Nephron progenitor cell (in vitro differentiated cells): ENCODE measurements at regions not wholly inside any gene's neighbourhood (a gene's known extent, or its start where the extent isn't known, plus 50 kb on each side); places are given as distances from the start of the nearest gene placed in this dataset.

ENCODE experiments used
- DNase-seq: peaks from one replicate; pipeline ENCODE4 v3.0.0; 2021
- H3K27ac Mint-ChIP-seq: 2 replicates; pipeline ENCODE4 v1.8.0; 2021; ENCODE audit warnings: mild to moderate bottlenecking, moderate library complexity, mixed read lengths
- H3K27me3 Mint-ChIP-seq: 2 replicates; pipeline ENCODE4 v1.8.0; 2021; ENCODE audit warnings: mild to moderate bottlenecking, low read depth, mixed read lengths; ENCODE audit not compliant: poor library complexity
- H3K36me3 Mint-ChIP-seq: 2 replicates; pipeline ENCODE4 v1.8.0; 2021; ENCODE audit warnings: low read depth, mixed read lengths
- H3K4me1 Mint-ChIP-seq: 2 replicates; pipeline ENCODE4 v1.8.0; 2021; ENCODE audit warnings: mixed read lengths
- H3K4me3 Mint-ChIP-seq: 2 replicates; pipeline ENCODE4 v1.8.0; 2021; ENCODE audit warnings: mild to moderate bottlenecking, moderate library complexity, mixed read lengths
- H3K9me3 Mint-ChIP-seq: 2 replicates; pipeline ENCODE4 v1.8.0; 2021; ENCODE audit warnings: mild to moderate bottlenecking, moderate library complexity, mixed read lengths
- TF ChIP-seq, protein P1 (sequence below): fragments of 200-600 bp; sonication (generic); IDR thresholded peaks from 2 replicates; pipeline ENCODE4 v1.5.0; 2021; ENCODE audit warnings: antibody characterized with exemption

DNA sequence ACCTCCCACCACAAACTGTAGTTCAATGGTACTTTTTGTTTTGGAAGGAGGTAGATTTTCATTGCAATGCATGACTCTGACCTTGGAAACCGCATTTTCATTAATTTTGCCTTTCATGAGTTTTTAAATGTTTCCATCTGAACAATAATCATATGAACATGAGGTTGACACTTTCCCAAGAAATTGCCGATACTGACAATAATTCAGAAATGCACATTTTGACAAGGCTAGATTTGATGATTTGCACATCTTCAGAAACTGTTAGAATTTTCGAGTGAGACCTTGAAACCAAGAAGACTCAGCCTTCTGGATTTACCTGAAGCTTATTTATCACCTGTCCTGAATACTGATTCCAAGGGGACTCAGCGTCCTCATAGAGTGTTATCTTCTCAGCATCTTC is 93.8 kb upstream of the NTRK2 start:
- H3K4me3 Mint-ChIP-seq, result no peak overlapping the region

DNA sequence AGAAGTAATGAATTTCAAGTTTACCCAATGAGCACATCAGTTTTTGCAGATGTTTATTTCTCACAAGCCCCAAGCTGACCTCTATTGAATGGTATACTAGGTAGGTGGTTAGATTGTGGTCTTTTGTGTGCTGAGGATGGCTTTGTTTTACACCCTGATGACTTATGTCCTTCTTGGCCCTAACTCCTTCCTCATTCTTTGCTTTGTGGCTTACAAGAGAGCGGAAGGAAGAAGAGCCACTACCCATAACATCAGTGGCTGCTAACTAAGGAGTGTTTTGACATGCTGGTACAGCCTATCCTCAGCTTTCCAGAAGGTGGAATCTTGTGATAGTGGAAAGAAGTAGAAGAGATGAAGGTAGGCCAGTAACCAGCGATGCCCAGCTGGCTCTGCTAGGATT is 85.7 kb upstream of the NTRK2 start:
- Mint-ChIP-seq H3K4me3 (no peak overlapping the region), H3K9me3 (no peaks in the 10 kb centered on the region), H3K27ac (no peak overlapping the region), H3K4me1 (no peaks in the 10 kb centered on the region), H3K27me3 (peaks cover 3% of the 10 kb centered on the region), H3K36me3 (no peaks in the 10 kb centered on the region)
- no peak for DNase-seq
- TF ChIP-seq, protein P1, sequence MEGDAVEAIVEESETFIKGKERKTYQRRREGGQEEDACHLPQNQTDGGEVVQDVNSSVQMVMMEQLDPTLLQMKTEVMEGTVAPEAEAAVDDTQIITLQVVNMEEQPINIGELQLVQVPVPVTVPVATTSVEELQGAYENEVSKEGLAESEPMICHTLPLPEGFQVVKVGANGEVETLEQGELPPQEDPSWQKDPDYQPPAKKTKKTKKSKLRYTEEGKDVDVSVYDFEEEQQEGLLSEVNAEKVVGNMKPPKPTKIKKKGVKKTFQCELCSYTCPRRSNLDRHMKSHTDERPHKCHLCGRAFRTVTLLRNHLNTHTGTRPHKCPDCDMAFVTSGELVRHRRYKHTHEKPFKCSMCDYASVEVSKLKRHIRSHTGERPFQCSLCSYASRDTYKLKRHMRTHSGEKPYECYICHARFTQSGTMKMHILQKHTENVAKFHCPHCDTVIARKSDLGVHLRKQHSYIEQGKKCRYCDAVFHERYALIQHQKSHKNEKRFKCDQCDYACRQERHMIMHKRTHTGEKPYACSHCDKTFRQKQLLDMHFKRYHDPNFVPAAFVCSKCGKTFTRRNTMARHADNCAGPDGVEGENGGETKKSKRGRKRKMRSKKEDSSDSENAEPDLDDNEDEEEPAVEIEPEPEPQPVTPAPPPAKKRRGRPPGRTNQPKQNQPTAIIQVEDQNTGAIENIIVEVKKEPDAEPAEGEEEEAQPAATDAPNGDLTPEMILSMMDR, result no peak

More for the DNA sequence above, 93.8 kb upstream of the NTRK2 start:
- Mint-ChIP-seq H3K4me1 (peaks cover 2% of the 10 kb centered on the region), H3K36me3 (no peaks in the 10 kb centered on the region), H3K9me3 (peaks cover 8% of the 10 kb centered on the region), H3K27me3 (no peaks in the 10 kb centered on the region), H3K27ac (no peak overlapping the region)
- TF ChIP-seq, protein P1, result no peak
- no peak for DNase-seq

- Mint-ChIP-seq H3K4me3 (no peak overlapping the region), H3K27me3 (peaks cover 3% of the 10 kb centered on the region), H3K36me3 (no peaks in the 10 kb centered on the region), H3K27ac (no peak overlapping the region), H3K9me3 (no peaks in the 10 kb centered on the region), H3K4me1 (no peaks in the 10 kb centered on the region)
- no peak for DNase-seq
- TF ChIP-seq, protein P1, result no peak
Observed at GRCh38 chr9:84586662-84587061, 82.9 kb upstream of the NTRK2 start.

DNA sequence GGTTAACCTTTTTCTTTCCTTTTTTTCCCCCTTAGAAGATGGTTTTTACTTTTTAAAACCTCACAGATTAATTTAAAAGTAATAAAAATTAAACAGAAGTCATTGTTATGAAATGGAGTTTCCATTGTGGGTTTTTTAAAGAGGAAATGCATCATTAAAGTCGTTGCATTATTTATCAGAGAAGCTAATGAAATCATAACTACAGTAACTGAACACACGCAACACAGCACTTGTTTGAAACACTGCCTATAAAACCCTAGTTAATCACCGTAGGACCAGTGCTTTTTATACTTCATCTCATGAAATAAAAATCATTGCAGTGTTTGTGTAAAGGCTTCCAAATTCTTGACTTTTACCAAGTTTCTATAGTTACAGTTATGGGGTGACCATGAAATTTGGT is 82.4 kb upstream of the NTRK2 start:
- no peak for DNase-seq
- TF ChIP-seq, protein P1, result no peak
- Mint-ChIP-seq H3K4me3 (no peak overlapping the region), H3K36me3 (no peaks in the 10 kb centered on the region), H3K27ac (no peak overlapping the region), H3K4me1 (no peaks in the 10 kb centered on the region), H3K9me3 (no peaks in the 10 kb centered on the region), H3K27me3 (peaks cover 6% of the 10 kb centered on the region)

GRCh38 chr9:84589542-84589941 is 80.0 kb upstream of the NTRK2 start:
- peaks cover 6% of the 10 kb centered on the region for H3K27me3 Mint-ChIP-seq
- no peak overlapping the region for H3K27ac Mint-ChIP-seq
- TF ChIP-seq, protein P1, result no peak
- no peaks in the 10 kb centered on the region for H3K9me3 Mint-ChIP-seq
- no peaks in the 10 kb centered on the region for H3K4me1 Mint-ChIP-seq
- H3K4me3 Mint-ChIP-seq, result no peak overlapping the region
- no peaks in the 10 kb centered on the region for H3K36me3 Mint-ChIP-seq
- DNase-seq, result no peak

DNA sequence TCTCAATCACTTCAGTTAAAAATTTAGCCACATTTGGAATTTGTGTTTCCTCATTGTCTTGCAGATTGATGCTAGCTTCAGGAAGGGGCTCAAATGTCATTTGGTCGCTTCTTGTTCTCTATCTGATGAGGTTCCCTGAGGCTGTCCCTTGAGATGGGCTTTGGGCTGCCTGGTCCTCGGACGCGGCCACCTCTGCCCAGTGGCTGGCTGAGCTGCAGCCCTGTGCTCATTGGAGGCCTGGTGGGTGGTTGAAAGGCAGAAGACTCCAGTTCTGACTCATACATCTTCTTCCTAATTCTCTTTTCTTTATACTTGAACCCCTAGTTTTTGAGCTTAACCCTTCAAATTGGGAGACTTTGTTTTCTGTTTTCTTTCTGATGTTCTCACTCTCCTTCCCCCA is 78.8 kb upstream of the NTRK2 start:
- Mint-ChIP-seq H3K27me3 (peaks cover 6% of the 10 kb centered on the region), H3K36me3 (no peaks in the 10 kb centered on the region), H3K27ac (no peak overlapping the region), H3K9me3 (no peaks in the 10 kb centered on the region), H3K4me3 (no peak overlapping the region), H3K4me1 (no peaks in the 10 kb centered on the region)
- TF ChIP-seq, protein P1, result no peak
- DNase-seq, result no peak
